NCI-H2171 treated with DMSO at 0.1 percent for 48 hours (cell line): ENCODE measurements at regions not wholly inside any gene's neighbourhood (a gene's known extent, or its start where the extent isn't known, plus 50 kb on each side); places are given as distances from the start of the nearest gene placed in this dataset.
"Not testable (repeated sequence)": the region's sequence is repeated elsewhere in the genome, so short reads cannot be mapped to it uniquely, and the experiment has no call there.

Experiments used
- DNase-seq: peaks from one replicate; lab custom pipeline; 2025; lab: John Stamatoyannopoulos, UW

- no peak for DNase-seq
Observed at GRCh38 chr7:28900311-28900710, 57.8 kb downstream of the TRIL start.

GRCh38 chr7:28893888-28894287 is 64.2 kb downstream of the TRIL start:
- no peak for DNase-seq

GRCh38 chr7:28891876-28892234 is 66.3 kb downstream of the TRIL start:
- DNase-seq: not testable (repeated sequence)

GRCh38 chr7:28891192-28891875 is 66.8 kb downstream of the TRIL start:
- no peak for DNase-seq

- no peak for DNase-seq
Observed at GRCh38 chr7:28890137-28890536, 68.0 kb downstream of the TRIL start.

- peak; percentile 14 for DNase-seq
Observed at GRCh38 chr7:28889290-28889689, 68.8 kb downstream of the TRIL start.

GRCh38 chr7:28885771-28886170 is 72.4 kb downstream of the TRIL start:
- DNase-seq: no peak

- DNase-seq: no peak
Observed at GRCh38 chr7:28882869-28883470, 75.2 kb downstream of the TRIL start.

- DNase-seq: no peak
Observed at GRCh38 chr7:28879105-28879504, 79.0 kb downstream of the TRIL start.

GRCh38 chr7:28878481-28878880 is 79.6 kb downstream of the TRIL start:
- DNase-seq: no peak
